ENCODE measurements at regions not wholly inside any gene's neighbourhood (a gene's known extent, or its start where the extent isn't known, plus 50 kb on each side); places are given as distances from the start of the nearest gene placed in this dataset.

DNA sequence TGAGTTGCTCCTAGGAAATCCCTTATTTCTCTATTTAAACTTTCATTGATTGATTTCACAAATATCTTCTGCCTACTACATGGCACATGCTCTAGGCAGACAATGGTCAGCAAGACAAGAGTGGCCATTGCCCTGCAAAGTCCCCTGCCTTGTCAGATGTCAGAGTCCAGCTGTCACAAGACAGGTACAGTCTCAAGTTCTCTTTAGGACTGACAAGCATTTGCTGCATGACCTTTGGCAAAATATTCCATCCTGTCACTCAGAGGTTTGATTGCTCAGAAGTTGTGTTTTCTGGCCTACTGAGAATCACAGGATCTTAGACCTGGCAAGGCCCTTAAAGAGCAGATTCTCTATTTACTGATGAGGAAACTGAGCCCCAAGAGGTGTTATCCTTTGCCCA is 322.3 kb upstream of the NFE2L3 start:
- TF ChIP-seq POLR2A (IDR thresholded peaks at IDR 0.05) (no peak), EP300 (IDR thresholded peaks at IDR 0.05) (no peak)
- TF ChIP-seq, protein P1, sequence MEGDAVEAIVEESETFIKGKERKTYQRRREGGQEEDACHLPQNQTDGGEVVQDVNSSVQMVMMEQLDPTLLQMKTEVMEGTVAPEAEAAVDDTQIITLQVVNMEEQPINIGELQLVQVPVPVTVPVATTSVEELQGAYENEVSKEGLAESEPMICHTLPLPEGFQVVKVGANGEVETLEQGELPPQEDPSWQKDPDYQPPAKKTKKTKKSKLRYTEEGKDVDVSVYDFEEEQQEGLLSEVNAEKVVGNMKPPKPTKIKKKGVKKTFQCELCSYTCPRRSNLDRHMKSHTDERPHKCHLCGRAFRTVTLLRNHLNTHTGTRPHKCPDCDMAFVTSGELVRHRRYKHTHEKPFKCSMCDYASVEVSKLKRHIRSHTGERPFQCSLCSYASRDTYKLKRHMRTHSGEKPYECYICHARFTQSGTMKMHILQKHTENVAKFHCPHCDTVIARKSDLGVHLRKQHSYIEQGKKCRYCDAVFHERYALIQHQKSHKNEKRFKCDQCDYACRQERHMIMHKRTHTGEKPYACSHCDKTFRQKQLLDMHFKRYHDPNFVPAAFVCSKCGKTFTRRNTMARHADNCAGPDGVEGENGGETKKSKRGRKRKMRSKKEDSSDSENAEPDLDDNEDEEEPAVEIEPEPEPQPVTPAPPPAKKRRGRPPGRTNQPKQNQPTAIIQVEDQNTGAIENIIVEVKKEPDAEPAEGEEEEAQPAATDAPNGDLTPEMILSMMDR (IDR thresholded peaks at IDR 0.05) = no peak
